HepG2 (cell line): ENCODE measurements at regions not wholly inside any gene's neighbourhood (a gene's known extent, or its start where the extent isn't known, plus 50 kb on each side); places are given as distances from the start of the nearest gene placed in this dataset.

ENCODE experiments used
- ATAC-seq: fragments of 200-7000 bp; cut with Tn5 transposase; 3 replicates; pipeline ENCODE4 v1.9.1; 2020; ENCODE audit warnings: mild to moderate bottlenecking, moderate library complexity
- BruUV-seq: library from RNA; stranded (reverse); fragments of 400-500 nt; replicated peaks from 2 replicates; lab custom pipeline; 2021; lab: Mats Ljungman, UMichigan
- CTCF ChIA-PET: fragments of 300-600 bp; formaldehyde crosslinking; extraction: SDS; loops from one replicate; lab custom pipeline; 2021; ENCODE audit warnings: low total read pairs, inconsistent platforms, low intra/inter-chr PET ratio; lab: Yijun Ruan, JAX
- POLR2A ChIA-PET: fragments of 350-600 bp; sonication (Branson Sonifier 250); formaldehyde crosslinking; loops from one replicate; lab custom pipeline; 2020; ENCODE audit warnings: antibody characterized with exemption, inconsistent platforms; lab: Yijun Ruan, JAX
- DNase-seq: peaks from one replicate; pipeline ENCODE4 v3.0.0-alpha.2; 2015; ENCODE audit warnings: low spot score
- FAIRE-seq: peaks from 3 replicates; lab custom pipeline; 2011; peaks lifted over from hg19 to GRCh38; lab: Jason Lieb, UNC
- H2AFZ ChIP-seq: one replicate; pipeline ENCODE4 v1.6.1; 2011; ENCODE audit warnings: low read length, inconsistent platforms
- H3K27ac ChIP-seq: fragments of 300-600 bp; 3 replicates; pipeline ENCODE4 v1.8.0; 2011; ENCODE audit warnings: mixed run types, mild to moderate bottlenecking, mixed read lengths, low read length, inconsistent platforms; ENCODE audit not compliant: insufficient read depth; ENCODE audit errors: extremely low read length
- H3K27me3 ChIP-seq, 2 experiments: fragments of 200-600 bp in 1 of 2; 2 replicates in 1 of 2; 3 replicates in 1 of 2; pipeline versions ENCODE4 v1.6.0 to v1.8.0; 2011; ENCODE audit warnings: low read length in 2 of 2, mild to moderate bottlenecking in 2 of 2, moderate library complexity in 2 of 2, inconsistent platforms in 1 of 2; ENCODE audit not compliant: insufficient read depth in 2 of 2, control insufficient read depth in 1 of 2
- H3K36me3 ChIP-seq, 2 experiments: fragments of 200-600 bp in 1 of 2; replicated peaks in 1 of 2; 2 replicates in 1 of 2; 3 replicates in 1 of 2; pipeline versions ENCODE4 v1.5.1 to v1.8.0; 2011; ENCODE audit warnings: low read length in 2 of 2, inconsistent platforms in 1 of 2; ENCODE audit not compliant: insufficient read depth in 2 of 2, control insufficient read depth in 1 of 2
- H3K4me1 ChIP-seq: 2 replicates; pipeline ENCODE4 v1.5.1; 2012; ENCODE audit warnings: low read length, inconsistent platforms; ENCODE audit not compliant: insufficient read depth
- H3K4me2 ChIP-seq: 2 replicates; pipeline ENCODE4 v1.6.0; 2011; ENCODE audit warnings: low read depth, low read length, inconsistent platforms
- H3K4me3 ChIP-seq, 3 experiments: fragments of 200-600 bp in 1 of 3; sonication (generic), shearing (Covaris generic) in 1 of 3; replicated peaks in 1 of 3; 2 replicates each; pipeline ENCODE4 v1.5.1; 2011 to 2016; ENCODE audit warnings: low read length in 3 of 3, inconsistent platforms in 2 of 3, low read depth in 2 of 3, mild to moderate bottlenecking in 2 of 3, control low read depth in 1 of 3, mixed read lengths in 1 of 3; ENCODE audit not compliant: insufficient read depth in 1 of 3
- H3K79me2 ChIP-seq: one replicate; pipeline ENCODE4 v1.6.1; 2011; ENCODE audit warnings: low read length, inconsistent platforms; ENCODE audit not compliant: insufficient read depth
- H3K9ac ChIP-seq: 2 replicates; pipeline ENCODE4 v1.6.0; 2011; ENCODE audit warnings: mild to moderate bottlenecking, low read depth, low read length, inconsistent platforms; ENCODE audit not compliant: insufficient read depth
- H3K9me3 ChIP-seq: 2 replicates; pipeline ENCODE4 v1.5.1; 2012; ENCODE audit warnings: mild to moderate bottlenecking, low read length
- H4K20me1 ChIP-seq: 2 replicates; pipeline ENCODE4 v1.6.0; 2011; ENCODE audit warnings: inconsistent platforms, mild to moderate bottlenecking, low read length, moderate library complexity; ENCODE audit not compliant: insufficient read depth
- ARNT ChIP-seq: fragments of 450-650 bp; IDR thresholded peaks from 2 replicates; pipeline ENCODE4 v1.6.1; 2017
- HNRNPUL1 ChIP-seq: fragments of 200-400 bp; formaldehyde crosslinking; IDR thresholded peaks from 2 replicates; pipeline ENCODE4 v1.6.1; 2017; ENCODE audit warnings: low read depth, mild to moderate bottlenecking, low read length, moderate library complexity
- ISL2 ChIP-seq: sonication (generic); formaldehyde crosslinking; IDR thresholded peaks from 2 replicates; pipeline ENCODE4 v1.5.0; 2020; ENCODE audit warnings: missing genetic modification reagents
- KAT2B ChIP-seq: fragments of 150-350 bp; IDR thresholded peaks from 2 replicates; pipeline ENCODE4 v1.6.1; 2014; ENCODE audit warnings: low read depth, low read length, borderline replicate concordance
- KLF15 ChIP-seq: sonication (generic); formaldehyde crosslinking; IDR thresholded peaks from 2 replicates; pipeline ENCODE4 v1.8.1; 2023; ENCODE audit warnings: borderline replicate concordance, mild to moderate bottlenecking, inconsistent platforms, missing genetic modification reagents, mixed read lengths
- MTA1 ChIP-seq: sonication (generic); formaldehyde crosslinking; IDR thresholded peaks from 2 replicates; pipeline ENCODE4 v1.4.0; 2020; ENCODE audit warnings: missing genetic modification reagents, mild to moderate bottlenecking, borderline replicate concordance
- SRSF1 ChIP-seq: fragments of 200-400 bp; formaldehyde crosslinking; optimal IDR thresholded peaks from 2 replicates; pipeline ENCODE3; 2017; ENCODE audit warnings: mild to moderate bottlenecking, low read depth, low read length, moderate library complexity
- STAT5B ChIP-seq: sonication (generic); formaldehyde crosslinking; IDR thresholded peaks from 2 replicates; pipeline ENCODE4 v1.4.0; 2020; ENCODE audit warnings: missing genetic modification reagents
- THAP9 ChIP-seq: sonication (generic); formaldehyde crosslinking; IDR thresholded peaks from 2 replicates; pipeline ENCODE4; 2020; ENCODE audit warnings: missing genetic modification reagents, mild to moderate bottlenecking, borderline replicate concordance
- ZNF281 ChIP-seq: sonication (generic); formaldehyde crosslinking; IDR thresholded peaks from 2 replicates; pipeline ENCODE4 v1.4.0; 2020; ENCODE audit warnings: missing genetic modification reagents, borderline replicate concordance
- ZNF367 ChIP-seq: sonication (generic); formaldehyde crosslinking; IDR thresholded peaks from 2 replicates; pipeline ENCODE4 v1.4.0; 2020; ENCODE audit warnings: missing genetic modification reagents, borderline replicate concordance
- ZNF441 ChIP-seq: sonication (generic); formaldehyde crosslinking; IDR thresholded peaks from 2 replicates; pipeline ENCODE4 v1.7.0; 2021; ENCODE audit warnings: missing genetic modification reagents, borderline replicate concordance
- ZNF670 ChIP-seq: sonication (generic); formaldehyde crosslinking; IDR thresholded peaks from 2 replicates; pipeline ENCODE4 v1.8.0; 2022; ENCODE audit warnings: mild to moderate bottlenecking, missing genetic modification reagents, borderline replicate concordance
- WGBS: methylation state at CpG from one replicate; pipeline ENCODE4 v1.1.6; 2017; ENCODE audit warnings: low lambda C conversion rate; 5-methylcytosine and 5-hydroxymethylcytosine counted together
- in situ Hi-C: cut with HindIII; loops from 2 replicates; pipeline ENCODE4 v1.10.0; 2017; ENCODE audit warnings: low pct_unique_long_range_greater_than_20kb; ENCODE audit not compliant: extremely low pct_ligation_motif_present
- intact Hi-C: fragments of 100-400 bp; cut with micrococcal nuclease; formaldehyde crosslinking; loops from one replicate; pipeline ENCODE4 v1.10.0; 2022; ENCODE audit not compliant: unreplicated experiment
- TF ChIP-seq, protein P1 (sequence below): sonication (generic); formaldehyde crosslinking; IDR thresholded peaks from 2 replicates; pipeline ENCODE4 v1.8.0; 2022; ENCODE audit warnings: missing genetic modification reagents, low read depth, mild to moderate bottlenecking, borderline replicate concordance
- TF ChIP-seq, protein P2 (sequence below): sonication (generic); formaldehyde crosslinking; IDR thresholded peaks from 2 replicates; pipeline ENCODE4 v1.8.0; 2022; ENCODE audit warnings: low read depth, missing genetic modification reagents
- TF ChIP-seq, protein P3 (sequence below): IDR thresholded peaks from 2 replicates; pipeline ENCODE4 v1.6.1; 2012; ENCODE audit warnings: inconsistent platforms
- TF ChIP-seq, protein P4 (sequence below): sonication (generic); formaldehyde crosslinking; conservative IDR thresholded peaks from 2 replicates; pipeline ENCODE4 v1.4.0; 2020; ENCODE audit warnings: missing genetic modification reagents

DNA sequence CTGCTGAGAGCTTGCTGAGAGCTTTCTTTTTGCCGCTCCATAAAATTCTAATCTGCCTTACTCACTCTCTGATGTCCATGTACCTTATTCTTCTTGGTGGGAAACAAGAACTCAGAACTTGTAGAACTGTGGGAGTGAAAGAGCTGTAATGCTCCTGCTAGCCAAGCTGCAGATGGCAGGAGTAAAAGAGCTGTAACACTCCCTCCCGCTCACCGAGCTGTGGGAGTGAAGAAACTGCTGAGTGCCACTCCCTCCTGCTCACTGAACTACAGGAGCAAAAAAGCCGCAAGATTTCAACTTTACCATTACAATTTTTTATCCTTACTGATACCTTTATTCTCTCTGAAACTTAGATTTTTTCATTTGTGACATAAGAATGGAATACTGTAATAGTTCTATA is 199.1 kb downstream of the SI start:
- no peak overlapping the region for H3K4me3 ChIP-seq
- no peak for FAIRE-seq
- H3K27ac ChIP-seq, result no peak overlapping the region
- no peak for TF ChIP-seq ZNF367 (CRISPR knock-in tag)
- no peak for TF ChIP-seq THAP9 (CRISPR knock-in tag)
- no peak for TF ChIP-seq HNRNPUL1
- no peak for TF ChIP-seq KLF15 (CRISPR knock-in tag)
- no peak for TF ChIP-seq ISL2 (CRISPR knock-in tag)
- no peak for TF ChIP-seq ZNF670
- TF ChIP-seq, protein P1, sequence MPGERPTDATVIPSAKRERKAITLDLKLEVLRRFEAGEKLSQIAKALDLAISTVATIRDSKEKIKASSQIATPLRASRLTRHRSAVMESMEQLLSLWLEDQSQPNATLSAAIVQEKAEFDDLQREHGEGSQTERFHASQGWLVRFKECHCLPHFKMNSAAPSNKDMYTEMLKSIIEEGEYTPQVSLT (CRISPR knock-in tag), result no peak
- TF ChIP-seq, protein P2, sequence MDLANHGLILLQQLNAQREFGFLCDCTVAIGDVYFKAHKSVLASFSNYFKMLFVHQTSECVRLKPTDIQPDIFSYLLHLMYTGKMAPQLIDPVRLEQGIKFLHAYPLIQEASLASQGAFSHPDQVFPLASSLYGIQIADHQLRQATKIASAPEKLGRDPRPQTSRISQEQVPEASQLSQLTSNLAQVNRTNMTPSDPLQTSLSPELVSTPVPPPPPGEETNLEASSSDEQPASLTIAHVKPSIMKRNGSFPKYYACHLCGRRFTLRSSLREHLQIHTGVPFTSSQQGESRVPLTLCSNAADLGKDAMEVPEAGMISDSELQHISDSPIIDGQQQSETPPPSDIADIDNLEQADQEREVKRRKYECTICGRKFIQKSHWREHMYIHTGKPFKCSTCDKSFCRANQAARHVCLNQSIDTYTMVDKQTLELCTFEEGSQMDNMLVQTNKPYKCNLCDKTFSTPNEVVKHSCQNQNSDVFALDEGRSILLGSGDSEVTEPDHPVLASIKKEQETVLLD (CRISPR knock-in tag), result no peak
- TF ChIP-seq ARNT, result no peak
- TF ChIP-seq, protein P3, sequence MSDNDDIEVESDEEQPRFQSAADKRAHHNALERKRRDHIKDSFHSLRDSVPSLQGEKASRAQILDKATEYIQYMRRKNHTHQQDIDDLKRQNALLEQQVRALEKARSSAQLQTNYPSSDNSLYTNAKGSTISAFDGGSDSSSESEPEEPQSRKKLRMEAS, result no peak
- no peak for TF ChIP-seq MTA1 (CRISPR knock-in tag)
- no peak for TF ChIP-seq STAT5B (CRISPR knock-in tag)
- no peak for TF ChIP-seq KAT2B
- TF ChIP-seq ZNF281, result no peak
- no peak for TF ChIP-seq ZNF441 (CRISPR knock-in tag)
- TF ChIP-seq, protein P4, sequence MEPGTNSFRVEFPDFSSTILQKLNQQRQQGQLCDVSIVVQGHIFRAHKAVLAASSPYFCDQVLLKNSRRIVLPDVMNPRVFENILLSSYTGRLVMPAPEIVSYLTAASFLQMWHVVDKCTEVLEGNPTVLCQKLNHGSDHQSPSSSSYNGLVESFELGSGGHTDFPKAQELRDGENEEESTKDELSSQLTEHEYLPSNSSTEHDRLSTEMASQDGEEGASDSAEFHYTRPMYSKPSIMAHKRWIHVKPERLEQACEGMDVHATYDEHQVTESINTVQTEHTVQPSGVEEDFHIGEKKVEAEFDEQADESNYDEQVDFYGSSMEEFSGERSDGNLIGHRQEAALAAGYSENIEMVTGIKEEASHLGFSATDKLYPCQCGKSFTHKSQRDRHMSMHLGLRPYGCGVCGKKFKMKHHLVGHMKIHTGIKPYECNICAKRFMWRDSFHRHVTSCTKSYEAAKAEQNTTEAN (CRISPR knock-in tag), result no peak
- TF ChIP-seq SRSF1, result no peak

More for the DNA sequence above, 199.1 kb downstream of the SI start:
- ChIA-PET POLR2A (no interaction called here), CTCF (no interaction called here)
- Histone ChIP-seq H4K20me1 (no peaks in the 10 kb centered on the region), H3K4me2 (no peak overlapping the region), H3K79me2 (no peaks in the 10 kb centered on the region), H2AFZ (no peak overlapping the region), H3K4me1 (no peaks in the 10 kb centered on the region), H3K27me3 (no peaks in the 10 kb centered on the region), H3K9ac (no peak overlapping the region), H3K9me3 (no peaks in the 10 kb centered on the region), H3K36me3 (no peaks in the 10 kb centered on the region)
- intact Hi-C loops, result no loop called here
- 4% methylated on average over 3 of the region's 4 CpGs for WGBS
- in situ Hi-C loops, result no loop called here
- BruUV-seq, result no TSS peak
- ATAC-seq, result no peak
- DNase-seq, result no peak
